ENCODE measurements at regions not wholly inside any gene's neighbourhood (a gene's known extent, or its start where the extent isn't known, plus 50 kb on each side); places are given as distances from the start of the nearest gene placed in this dataset.

DNA sequence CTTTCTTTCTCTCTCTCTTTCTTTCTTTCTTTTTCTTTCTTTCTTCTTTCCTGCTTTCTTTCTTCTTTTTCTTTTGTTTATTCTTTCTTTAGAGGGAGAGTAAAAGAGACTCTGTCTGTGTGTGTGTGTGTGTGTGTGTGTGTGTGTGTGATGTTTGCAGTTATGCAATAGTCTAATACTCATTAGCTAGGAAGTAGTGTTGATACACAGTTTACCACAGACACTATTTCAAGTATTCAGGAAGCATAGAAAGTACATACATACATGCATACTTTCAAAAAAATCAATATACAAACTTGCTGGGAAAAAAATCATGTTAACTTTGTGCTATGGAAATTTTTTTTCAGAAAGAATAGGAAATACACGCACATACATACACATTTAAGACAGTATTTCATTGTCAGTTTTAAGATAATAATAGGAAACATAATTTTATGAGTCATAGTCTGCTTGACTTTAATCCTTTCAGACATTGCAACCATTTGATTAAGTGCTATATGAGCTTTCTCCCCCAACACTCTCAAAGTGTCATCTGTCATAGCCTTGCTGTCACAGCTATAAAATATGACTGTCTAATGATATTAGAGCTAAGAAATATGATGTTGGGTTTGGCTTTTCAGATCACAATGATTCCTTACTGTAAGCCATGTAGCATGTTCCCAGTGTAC is 74.9 kb upstream of the EPHA3 start:
- TF ChIP-seq, protein P1, sequence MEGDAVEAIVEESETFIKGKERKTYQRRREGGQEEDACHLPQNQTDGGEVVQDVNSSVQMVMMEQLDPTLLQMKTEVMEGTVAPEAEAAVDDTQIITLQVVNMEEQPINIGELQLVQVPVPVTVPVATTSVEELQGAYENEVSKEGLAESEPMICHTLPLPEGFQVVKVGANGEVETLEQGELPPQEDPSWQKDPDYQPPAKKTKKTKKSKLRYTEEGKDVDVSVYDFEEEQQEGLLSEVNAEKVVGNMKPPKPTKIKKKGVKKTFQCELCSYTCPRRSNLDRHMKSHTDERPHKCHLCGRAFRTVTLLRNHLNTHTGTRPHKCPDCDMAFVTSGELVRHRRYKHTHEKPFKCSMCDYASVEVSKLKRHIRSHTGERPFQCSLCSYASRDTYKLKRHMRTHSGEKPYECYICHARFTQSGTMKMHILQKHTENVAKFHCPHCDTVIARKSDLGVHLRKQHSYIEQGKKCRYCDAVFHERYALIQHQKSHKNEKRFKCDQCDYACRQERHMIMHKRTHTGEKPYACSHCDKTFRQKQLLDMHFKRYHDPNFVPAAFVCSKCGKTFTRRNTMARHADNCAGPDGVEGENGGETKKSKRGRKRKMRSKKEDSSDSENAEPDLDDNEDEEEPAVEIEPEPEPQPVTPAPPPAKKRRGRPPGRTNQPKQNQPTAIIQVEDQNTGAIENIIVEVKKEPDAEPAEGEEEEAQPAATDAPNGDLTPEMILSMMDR (conservative IDR thresholded peaks at IDR 0.05 in 1 of 2, IDR thresholded peaks at IDR 0.05 in 1 of 2; ENCODE audit: extremely low read depth in 1 of 2, insufficient read depth in 1 of 2, low read depth in 1 of 2, low read length in 2 of 2): no peak
- TF ChIP-seq EZH2 (IDR thresholded peaks at IDR 0.05; ENCODE audit: borderline replicate concordance, low read length): no peak

Measured in mammary epithelial cell (primary cell).